22Rv1 (cell line): ENCODE measurements at regions not wholly inside any gene's neighbourhood (a gene's known extent, or its start where the extent isn't known, plus 50 kb on each side); places are given as distances from the start of the nearest gene placed in this dataset.

Experiments
- ZFX ChIP-seq: fragments of 450-650 bp; IDR thresholded peaks from 2 replicates; pipeline ENCODE4 v1.6.1; 2017; ENCODE audit warnings: antibody characterized with exemption, borderline replicate concordance
- TF ChIP-seq, protein P1 (sequence below): fragments of 450-650 bp; IDR thresholded peaks from 2 replicates; pipeline ENCODE4 v1.5.1; 2017; ENCODE audit warnings: mild to moderate bottlenecking

- TF ChIP-seq, protein P1, sequence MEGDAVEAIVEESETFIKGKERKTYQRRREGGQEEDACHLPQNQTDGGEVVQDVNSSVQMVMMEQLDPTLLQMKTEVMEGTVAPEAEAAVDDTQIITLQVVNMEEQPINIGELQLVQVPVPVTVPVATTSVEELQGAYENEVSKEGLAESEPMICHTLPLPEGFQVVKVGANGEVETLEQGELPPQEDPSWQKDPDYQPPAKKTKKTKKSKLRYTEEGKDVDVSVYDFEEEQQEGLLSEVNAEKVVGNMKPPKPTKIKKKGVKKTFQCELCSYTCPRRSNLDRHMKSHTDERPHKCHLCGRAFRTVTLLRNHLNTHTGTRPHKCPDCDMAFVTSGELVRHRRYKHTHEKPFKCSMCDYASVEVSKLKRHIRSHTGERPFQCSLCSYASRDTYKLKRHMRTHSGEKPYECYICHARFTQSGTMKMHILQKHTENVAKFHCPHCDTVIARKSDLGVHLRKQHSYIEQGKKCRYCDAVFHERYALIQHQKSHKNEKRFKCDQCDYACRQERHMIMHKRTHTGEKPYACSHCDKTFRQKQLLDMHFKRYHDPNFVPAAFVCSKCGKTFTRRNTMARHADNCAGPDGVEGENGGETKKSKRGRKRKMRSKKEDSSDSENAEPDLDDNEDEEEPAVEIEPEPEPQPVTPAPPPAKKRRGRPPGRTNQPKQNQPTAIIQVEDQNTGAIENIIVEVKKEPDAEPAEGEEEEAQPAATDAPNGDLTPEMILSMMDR = no peak
- no peak for TF ChIP-seq ZFX
These were observed 163.6 kb upstream of the TMPO start for GRCh38 chr12:98351784-98352183.
